Smooth muscle cell (in vitro differentiated cells): ENCODE measurements at regions not wholly inside any gene's neighbourhood (a gene's known extent, or its start where the extent isn't known, plus 50 kb on each side); places are given as distances from the start of the nearest gene placed in this dataset.

Experiments used
- DNase-seq: peaks from one replicate; lab custom pipeline; 2025; ENCODE audit not compliant: unreplicated experiment; lab: John Stamatoyannopoulos, UW
- H2AFZ ChIP-seq: fragments of 200-600 bp; sonication (generic); 2 replicates; pipeline ENCODE4 v1.6.0; 2016; ENCODE audit warnings: antibody characterized with exemption, low read depth, mild to moderate bottlenecking
- H3F3A ChIP-seq: fragments of 200-600 bp; sonication (generic); 2 replicates; pipeline ENCODE4 v1.6.0; 2017; ENCODE audit warnings: antibody characterized with exemption, low read depth
- H3K27ac ChIP-seq: fragments of 200-600 bp; sonication (generic); 2 replicates; pipeline ENCODE4 v1.5.1; 2016; ENCODE audit warnings: low read depth, mild to moderate bottlenecking
- H3K27me3 ChIP-seq: fragments of 200-600 bp; sonication (generic); 2 replicates; pipeline ENCODE4 v1.6.1; 2016; ENCODE audit warnings: low read depth, mild to moderate bottlenecking
- H3K36me3 ChIP-seq: fragments of 200-600 bp; sonication (generic); 2 replicates; pipeline ENCODE4 v1.5.1; 2016; ENCODE audit warnings: low read depth
- H3K4me1 ChIP-seq: fragments of 200-600 bp; sonication (generic); 2 replicates; pipeline ENCODE4 v1.5.1; 2016; ENCODE audit warnings: low read depth
- H3K4me2 ChIP-seq: fragments of 200-600 bp; sonication (generic); 2 replicates; pipeline ENCODE4 v1.6.0; 2016; ENCODE audit warnings: mild to moderate bottlenecking
- H3K4me3 ChIP-seq: fragments of 200-600 bp; sonication (generic); 2 replicates; pipeline ENCODE4 v1.5.1; 2016; ENCODE audit warnings: mild to moderate bottlenecking
- H3K79me2 ChIP-seq: fragments of 200-600 bp; sonication (generic); 2 replicates; pipeline ENCODE4 v1.6.0; 2016; ENCODE audit warnings: low read depth, mild to moderate bottlenecking
- H3K9ac ChIP-seq: fragments of 200-600 bp; sonication (generic); 2 replicates; pipeline ENCODE4 v1.6.0; 2016; ENCODE audit warnings: low read depth
- H3K9me3 ChIP-seq: fragments of 200-600 bp; sonication (generic); replicated peaks from 2 replicates; pipeline ENCODE4 v1.5.1; 2016; ENCODE audit warnings: low read depth
- H4K20me1 ChIP-seq: fragments of 200-600 bp; sonication (generic); 2 replicates; pipeline ENCODE4 v1.6.0; 2016; ENCODE audit warnings: low read depth
- WGBS: methylation state at CpG from one replicate; pipeline ENCODE4 v1.1.7; 2016; ENCODE audit warnings: low lambda C conversion rate; 5-methylcytosine and 5-hydroxymethylcytosine counted together
- TF ChIP-seq, protein P1 (sequence below): fragments of 200-600 bp; sonication (generic); IDR thresholded peaks from 2 replicates; pipeline ENCODE4 v1.5.1; 2017; ENCODE audit warnings: borderline replicate concordance, mild to moderate bottlenecking, antibody characterized with exemption; ENCODE audit not compliant: insufficient read depth, poor library complexity, severe bottlenecking

DNA sequence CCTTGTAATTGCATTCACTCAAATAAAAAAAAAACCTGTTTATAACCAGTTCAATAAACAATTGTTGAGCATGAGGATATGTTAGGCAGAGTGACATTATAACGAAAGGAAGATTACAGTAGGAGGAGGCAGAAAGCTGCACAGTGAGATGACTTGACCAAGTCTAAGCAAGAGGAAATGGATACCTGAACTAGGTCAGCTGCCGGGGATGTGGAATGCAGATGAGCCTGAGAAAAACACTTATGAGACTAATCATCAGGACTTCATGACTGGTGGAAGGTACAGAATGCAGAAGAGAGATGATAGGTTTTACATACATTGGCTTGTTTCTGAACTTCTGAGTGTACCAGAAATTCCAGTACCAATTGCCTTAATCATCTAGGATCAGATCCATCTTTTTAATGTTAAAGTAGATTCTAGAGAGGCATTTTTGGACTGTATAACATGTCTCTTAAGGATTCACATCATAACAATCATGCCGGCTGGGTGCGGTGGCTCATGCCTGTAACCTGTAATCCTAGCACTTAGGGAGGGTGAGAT lies 208.1 kb upstream of the PPP3CA start:
- WGBS = 84% methylated on average over 4 of the region's 4 CpGs
- no peaks in the 10 kb centered on the region for H3K79me2 ChIP-seq

DNA sequence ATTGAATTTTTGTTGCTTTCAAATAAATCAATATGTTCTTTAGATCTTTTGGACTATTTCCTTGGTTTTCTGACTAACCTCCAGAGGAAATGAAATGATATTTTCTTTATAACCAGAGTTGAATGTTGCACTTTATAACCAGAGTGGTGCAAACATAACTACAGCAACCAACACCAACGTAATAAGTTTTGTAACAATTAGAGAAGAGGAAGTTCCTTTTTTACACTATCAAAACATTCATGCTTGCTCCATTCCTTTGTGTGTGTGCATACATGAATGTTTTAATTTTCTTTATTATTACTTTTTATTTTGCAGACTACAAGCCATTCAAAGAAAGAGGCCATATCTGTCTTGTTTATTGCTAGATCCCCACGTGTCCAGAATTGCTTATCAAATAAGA lies 193.0 kb upstream of the PPP3CA start:
- 79% methylated on average over 2 of the region's 2 CpGs for WGBS
- TF ChIP-seq, protein P1, sequence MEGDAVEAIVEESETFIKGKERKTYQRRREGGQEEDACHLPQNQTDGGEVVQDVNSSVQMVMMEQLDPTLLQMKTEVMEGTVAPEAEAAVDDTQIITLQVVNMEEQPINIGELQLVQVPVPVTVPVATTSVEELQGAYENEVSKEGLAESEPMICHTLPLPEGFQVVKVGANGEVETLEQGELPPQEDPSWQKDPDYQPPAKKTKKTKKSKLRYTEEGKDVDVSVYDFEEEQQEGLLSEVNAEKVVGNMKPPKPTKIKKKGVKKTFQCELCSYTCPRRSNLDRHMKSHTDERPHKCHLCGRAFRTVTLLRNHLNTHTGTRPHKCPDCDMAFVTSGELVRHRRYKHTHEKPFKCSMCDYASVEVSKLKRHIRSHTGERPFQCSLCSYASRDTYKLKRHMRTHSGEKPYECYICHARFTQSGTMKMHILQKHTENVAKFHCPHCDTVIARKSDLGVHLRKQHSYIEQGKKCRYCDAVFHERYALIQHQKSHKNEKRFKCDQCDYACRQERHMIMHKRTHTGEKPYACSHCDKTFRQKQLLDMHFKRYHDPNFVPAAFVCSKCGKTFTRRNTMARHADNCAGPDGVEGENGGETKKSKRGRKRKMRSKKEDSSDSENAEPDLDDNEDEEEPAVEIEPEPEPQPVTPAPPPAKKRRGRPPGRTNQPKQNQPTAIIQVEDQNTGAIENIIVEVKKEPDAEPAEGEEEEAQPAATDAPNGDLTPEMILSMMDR = no peak
- H3K9me3 ChIP-seq = no peaks in the 10 kb centered on the region
- H3K4me1 ChIP-seq = no peaks in the 10 kb centered on the region
- no peaks in the 10 kb centered on the region for H3F3A ChIP-seq
- no peak overlapping the region for H3K4me3 ChIP-seq
- H3K27ac ChIP-seq = no peak overlapping the region
- DNase-seq = no peak
- no peak overlapping the region for H3K4me2 ChIP-seq
- H4K20me1 ChIP-seq = no peaks in the 10 kb centered on the region
- H3K36me3 ChIP-seq = no peaks in the 10 kb centered on the region
- no peaks in the 10 kb centered on the region for H3K27me3 ChIP-seq
- no peaks in the 10 kb centered on the region for H3K79me2 ChIP-seq
- H2AFZ ChIP-seq = no peak overlapping the region
- H3K9ac ChIP-seq = no peak overlapping the region

More for the DNA sequence above, 208.1 kb upstream of the PPP3CA start:
- TF ChIP-seq, protein P1 = no peak
- Histone ChIP-seq H4K20me1 (no peaks in the 10 kb centered on the region), H3K9me3 (no peaks in the 10 kb centered on the region), H3K36me3 (no peaks in the 10 kb centered on the region), H3K27me3 (no peaks in the 10 kb centered on the region), H3K27ac (no peak overlapping the region), H3F3A (no peaks in the 10 kb centered on the region), H2AFZ (no peak overlapping the region), H3K4me1 (no peaks in the 10 kb centered on the region), H3K9ac (no peak overlapping the region), H3K4me3 (no peak overlapping the region), H3K4me2 (no peak overlapping the region)
- DNase-seq = no peak

DNA sequence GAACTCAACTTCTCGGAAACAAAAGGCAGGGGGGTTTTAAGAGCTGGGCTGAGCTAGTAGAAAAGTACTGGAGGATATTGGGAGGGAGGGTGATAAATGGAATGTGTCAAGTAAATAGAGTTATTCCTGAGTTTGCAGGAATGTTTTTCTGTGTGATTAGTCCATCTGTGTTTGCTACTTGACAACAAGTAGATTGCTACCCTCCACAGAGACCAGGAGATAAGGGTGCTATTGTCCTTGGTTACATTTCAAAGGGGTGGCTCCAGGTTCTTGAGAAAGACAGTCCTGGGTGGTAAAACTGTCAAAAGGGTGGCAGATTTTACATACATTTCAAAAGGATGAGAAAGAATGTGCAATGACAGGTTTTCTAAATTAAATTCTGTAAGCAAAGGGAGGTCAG lies 181.2 kb upstream of the PPP3CA start:
- Histone ChIP-seq H3F3A (no peaks in the 10 kb centered on the region), H3K36me3 (no peaks in the 10 kb centered on the region), H3K9ac (no peak overlapping the region), H3K27me3 (no peaks in the 10 kb centered on the region), H4K20me1 (no peaks in the 10 kb centered on the region), H3K9me3 (no peaks in the 10 kb centered on the region), H2AFZ (no peak overlapping the region), H3K27ac (no peak overlapping the region), H3K4me1 (no peaks in the 10 kb centered on the region), H3K4me3 (no peak overlapping the region), H3K4me2 (no peak overlapping the region), H3K79me2 (no peaks in the 10 kb centered on the region)
- 85% methylated on average over 1 of the region's 1 CpG for WGBS
- TF ChIP-seq, protein P1 = no peak
- no peak for DNase-seq

DNA sequence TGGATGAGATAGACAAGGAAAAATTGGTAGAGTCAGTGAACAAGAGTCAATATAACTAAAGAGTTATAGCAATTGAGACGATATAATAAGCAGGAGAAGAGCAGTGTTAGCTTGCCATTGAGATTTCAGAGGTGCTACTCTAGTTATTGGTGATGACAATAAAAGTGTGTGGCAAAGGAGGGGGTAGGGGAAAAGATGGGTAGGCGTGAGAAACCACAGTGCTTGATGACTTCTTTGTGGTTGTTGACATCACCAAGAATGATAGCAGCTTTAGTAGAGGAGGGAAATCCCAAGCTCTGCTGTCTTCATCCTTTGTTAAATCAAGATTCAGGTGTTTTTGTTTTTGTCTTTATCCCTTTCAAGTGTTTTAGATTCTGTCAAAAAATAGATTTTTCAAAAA lies 179.9 kb upstream of the PPP3CA start:
- no peak overlapping the region for H2AFZ ChIP-seq
- no peak overlapping the region for H3K4me3 ChIP-seq
- H3K4me2 ChIP-seq = no peak overlapping the region
- 65% methylated on average over 2 of the region's 2 CpGs for WGBS
- no peaks in the 10 kb centered on the region for H3K4me1 ChIP-seq
- no peaks in the 10 kb centered on the region for H3K79me2 ChIP-seq
- H3K36me3 ChIP-seq = no peaks in the 10 kb centered on the region
- H3K27ac ChIP-seq = no peak overlapping the region
- no peaks in the 10 kb centered on the region for H4K20me1 ChIP-seq
- H3K9me3 ChIP-seq = no peaks in the 10 kb centered on the region
- no peaks in the 10 kb centered on the region for H3F3A ChIP-seq
- no peak overlapping the region for H3K9ac ChIP-seq
- no peak for DNase-seq
- no peaks in the 10 kb centered on the region for H3K27me3 ChIP-seq
- TF ChIP-seq, protein P1 = no peak
